ENCODE measurements at regions not wholly inside any gene's neighbourhood (a gene's known extent, or its start where the extent isn't known, plus 50 kb on each side); places are given as distances from the start of the nearest gene placed in this dataset.
"Not testable (repeated sequence)": the region's sequence is repeated elsewhere in the genome, so short reads cannot be mapped to it uniquely, and the experiment has no call there.

DNA sequence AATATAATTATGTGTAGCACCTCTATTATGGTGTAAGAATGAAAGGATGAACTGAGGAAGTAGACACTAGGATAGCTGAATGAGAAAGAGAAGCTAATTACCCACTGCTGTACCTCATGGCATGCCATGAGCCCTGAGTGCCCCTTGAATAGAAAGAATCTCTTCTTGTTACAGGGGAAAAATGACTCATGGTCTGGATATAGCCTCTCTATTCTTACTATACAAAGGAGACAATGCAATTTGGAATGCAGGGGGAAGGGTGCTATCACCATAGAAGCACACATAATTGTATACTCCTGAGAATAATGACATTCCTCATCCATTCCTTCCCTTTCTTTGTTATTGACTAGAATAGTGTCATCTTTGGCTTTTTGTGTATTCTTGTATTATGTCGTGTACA is 385.2 kb downstream of the CDH7 start:
- DNase-seq, result no peak

DNA sequence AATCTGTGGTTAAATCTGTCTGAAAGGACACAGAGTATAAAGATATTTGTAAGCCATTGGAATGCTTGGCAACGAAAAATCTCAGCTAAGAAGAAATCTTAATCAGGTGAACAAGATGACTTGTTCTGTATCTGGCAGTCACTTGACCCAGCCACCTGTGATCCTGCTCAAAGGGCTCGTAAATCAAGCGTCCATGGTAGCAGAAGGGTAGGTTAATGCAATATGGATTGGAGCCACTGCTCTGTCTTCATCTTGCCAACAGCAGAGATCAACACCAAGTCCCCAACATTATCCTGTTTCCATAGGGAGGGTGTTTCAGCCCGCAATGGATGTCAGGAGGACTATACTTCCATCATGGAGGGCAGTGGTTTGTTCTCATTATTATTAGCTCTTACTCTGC is 378.4 kb downstream of the CDH7 start:
- no peak for DNase-seq

DNA sequence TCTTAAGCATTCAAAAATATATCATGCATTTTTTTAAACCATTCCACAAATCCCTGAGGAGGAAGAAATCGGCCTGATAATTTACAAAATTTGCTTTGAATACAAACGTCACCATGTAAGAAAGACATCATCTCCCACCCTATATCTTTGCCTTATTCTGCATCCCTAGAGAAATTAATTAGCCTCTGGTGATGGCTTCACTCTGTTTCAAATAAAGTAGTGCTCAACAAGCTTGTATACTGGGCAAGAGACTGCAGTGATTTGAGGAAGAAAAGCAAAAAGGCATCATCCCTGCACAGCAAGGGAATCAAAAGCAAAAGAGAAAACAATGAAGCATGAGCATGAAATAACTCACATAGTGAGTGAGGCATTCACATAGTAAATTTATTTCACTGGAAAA is 375.5 kb downstream of the CDH7 start:
- no peak for DNase-seq

DNA sequence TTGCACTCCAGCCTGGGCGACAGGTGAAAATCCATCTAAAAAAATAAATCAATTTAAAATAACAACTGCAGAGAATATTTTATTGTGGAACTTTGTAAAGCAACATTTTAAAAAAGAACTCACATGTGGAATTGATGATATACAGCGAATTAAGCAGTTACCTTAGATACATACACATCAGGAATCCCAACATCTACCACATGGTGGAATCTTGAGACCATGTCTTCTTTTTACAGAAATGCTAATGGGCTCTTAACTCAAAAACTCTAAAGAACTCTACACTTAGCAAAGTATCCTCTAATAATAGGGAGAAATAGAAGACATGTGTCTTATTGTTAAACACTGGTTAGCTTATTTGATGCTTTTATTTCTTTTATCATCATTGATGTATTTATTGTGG is 373.6 kb downstream of the CDH7 start:
- no peak for DNase-seq

DNA sequence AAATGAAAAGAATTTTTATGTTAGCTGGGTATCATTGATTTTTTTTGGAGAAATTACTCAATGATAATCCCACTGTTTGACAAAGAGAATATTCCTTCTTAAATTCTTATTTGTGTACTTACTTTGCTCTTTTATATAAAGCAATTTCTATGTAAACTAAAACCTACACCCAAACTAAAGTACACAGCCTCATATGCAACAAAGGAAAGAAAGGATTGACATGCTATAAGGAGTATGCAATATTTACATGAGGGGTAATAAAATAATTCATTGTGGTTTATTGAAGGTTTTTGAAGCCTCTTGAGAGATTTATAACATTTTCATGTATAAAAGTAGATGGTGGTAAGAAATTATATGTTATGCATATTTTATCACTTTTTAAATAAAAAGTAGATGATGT is 368.5 kb downstream of the CDH7 start:
- DNase-seq, result no peak

DNA sequence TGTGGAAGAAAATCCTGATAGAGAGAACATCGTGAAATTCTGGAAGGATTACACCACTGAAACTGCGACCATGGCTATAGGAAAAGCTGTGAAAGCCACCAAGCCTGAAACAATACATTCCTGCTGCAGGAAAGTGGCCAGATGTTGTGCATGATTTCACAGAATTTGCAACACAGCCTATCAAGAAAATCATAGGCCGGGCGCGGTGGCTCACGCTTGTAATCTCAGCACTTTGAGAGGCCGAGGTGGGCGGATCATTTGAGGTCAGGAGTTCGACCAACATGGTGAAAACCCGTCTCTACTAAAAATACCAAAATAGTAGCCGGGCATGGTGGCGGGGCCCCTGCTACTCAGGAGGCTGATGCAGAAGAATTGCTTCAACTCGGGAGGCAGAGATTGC is 360.2 kb downstream of the CDH7 start:
- DNase-seq, result no peak

DNA sequence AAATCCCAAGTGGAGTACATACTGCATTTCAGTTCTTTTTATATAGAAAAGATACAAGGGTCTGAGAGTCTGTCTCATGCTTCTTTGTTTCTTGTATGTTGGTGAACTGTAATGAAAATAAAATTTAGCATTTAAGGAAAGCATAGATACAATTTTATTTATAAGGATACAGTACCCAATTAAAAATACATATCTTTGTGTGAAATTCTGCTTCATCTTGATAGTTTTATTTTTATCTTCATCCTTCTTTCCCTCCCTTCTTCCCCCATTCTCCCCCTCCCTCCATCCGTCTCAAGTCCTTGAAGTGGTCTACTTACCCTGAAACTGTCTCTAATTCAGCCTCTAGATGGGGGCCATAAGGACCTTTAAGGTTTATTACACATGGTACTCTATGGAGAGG is 359.8 kb downstream of the CDH7 start:
- no peak for DNase-seq

DNA sequence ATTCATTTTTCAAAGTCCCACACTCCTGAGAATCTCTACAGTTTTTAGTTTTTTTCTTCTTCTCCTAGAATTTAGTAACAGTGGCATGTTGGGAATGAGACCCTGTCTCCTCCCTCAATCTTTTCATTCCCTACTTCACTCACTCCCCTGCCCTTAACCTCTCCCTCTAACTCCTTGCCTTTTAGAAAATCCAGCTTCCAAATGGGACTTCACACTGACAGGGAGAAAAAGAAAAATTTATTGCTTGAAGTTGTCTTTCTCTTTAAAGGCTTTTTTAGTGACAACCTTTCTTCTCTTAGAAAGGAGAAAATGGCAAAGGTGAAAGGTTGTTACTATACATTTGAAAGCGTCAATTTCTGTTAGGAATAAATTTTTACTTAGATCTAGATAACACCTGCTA is 359.2 kb downstream of the CDH7 start:
- DNase-seq, result no peak

DNA sequence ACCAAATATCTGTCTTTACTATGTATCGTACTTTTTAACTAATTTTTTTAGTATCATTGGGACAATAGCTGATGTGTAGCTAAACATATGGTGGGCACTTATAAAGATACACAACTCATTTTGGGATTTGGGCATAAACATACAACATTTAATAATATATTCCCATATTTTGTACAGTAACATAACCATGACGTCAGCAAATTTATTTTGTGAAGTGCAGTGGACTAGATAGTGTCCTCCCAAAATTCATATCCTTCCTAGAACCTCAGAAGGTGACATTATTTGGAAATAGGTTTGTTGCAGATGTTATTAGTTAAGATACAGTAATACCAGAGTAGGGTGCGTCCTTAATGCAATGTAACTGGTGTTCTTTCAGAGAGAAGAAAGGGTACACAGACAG is 356.7 kb downstream of the CDH7 start:
- DNase-seq, result no peak

DNA sequence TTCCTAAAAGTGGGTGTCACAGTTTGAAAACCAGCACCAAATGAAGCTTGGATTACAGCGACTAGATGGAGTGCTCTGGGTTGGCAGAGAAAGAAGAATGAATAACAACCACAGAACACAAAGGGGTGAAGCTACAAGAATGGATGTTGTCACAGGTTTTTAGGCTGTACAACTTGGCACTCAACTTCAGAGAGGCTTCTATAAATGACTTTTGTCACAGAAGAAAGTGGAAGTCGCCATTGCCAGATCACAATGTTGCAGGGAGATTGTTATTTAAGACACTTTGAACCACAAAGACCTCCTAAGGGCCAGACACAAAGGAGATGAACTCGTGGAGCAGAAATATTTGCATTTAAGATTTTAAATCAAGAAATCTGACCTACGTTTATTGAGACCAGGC is 354.2 kb downstream of the CDH7 start:
- no peak for DNase-seq

DNA sequence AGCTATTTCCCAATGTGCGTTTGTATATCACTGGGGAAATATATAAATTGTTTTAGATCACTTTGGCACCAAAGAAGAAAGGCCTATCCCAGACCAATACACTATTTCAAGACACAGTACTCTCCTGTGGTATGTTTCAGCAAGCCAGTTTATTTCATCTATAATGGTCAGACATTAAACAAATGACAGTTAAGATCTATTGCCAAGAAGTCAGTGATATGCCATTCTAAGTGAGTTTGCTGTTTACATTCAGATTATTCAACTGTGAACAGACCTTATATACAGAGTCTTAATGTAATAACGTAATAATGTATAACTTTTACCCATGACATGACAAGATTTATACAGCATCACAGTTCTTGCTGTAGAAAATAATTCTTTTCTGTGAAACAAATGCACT is 352.7 kb downstream of the CDH7 start:
- DNase-seq, result no peak

DNA sequence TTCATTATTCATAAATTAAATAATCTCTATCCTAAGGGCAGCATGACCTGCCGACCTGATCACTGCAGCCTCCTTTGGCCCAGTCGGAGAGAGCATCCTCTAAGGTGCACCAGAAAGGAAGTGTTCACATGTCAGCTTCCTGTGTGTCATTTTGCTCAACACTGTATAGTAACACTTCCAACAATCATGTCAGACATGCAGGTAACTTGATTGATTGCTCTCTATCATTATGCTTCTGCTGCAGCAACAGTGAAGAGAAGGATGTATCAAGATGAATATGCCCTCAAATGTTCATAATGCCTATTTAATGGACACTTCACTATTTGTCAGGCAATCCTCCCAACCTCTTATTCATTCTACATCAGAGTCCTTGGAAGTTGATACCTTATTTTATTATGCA is 332.3 kb downstream of the CDH7 start:
- DNase-seq, result no peak

DNA sequence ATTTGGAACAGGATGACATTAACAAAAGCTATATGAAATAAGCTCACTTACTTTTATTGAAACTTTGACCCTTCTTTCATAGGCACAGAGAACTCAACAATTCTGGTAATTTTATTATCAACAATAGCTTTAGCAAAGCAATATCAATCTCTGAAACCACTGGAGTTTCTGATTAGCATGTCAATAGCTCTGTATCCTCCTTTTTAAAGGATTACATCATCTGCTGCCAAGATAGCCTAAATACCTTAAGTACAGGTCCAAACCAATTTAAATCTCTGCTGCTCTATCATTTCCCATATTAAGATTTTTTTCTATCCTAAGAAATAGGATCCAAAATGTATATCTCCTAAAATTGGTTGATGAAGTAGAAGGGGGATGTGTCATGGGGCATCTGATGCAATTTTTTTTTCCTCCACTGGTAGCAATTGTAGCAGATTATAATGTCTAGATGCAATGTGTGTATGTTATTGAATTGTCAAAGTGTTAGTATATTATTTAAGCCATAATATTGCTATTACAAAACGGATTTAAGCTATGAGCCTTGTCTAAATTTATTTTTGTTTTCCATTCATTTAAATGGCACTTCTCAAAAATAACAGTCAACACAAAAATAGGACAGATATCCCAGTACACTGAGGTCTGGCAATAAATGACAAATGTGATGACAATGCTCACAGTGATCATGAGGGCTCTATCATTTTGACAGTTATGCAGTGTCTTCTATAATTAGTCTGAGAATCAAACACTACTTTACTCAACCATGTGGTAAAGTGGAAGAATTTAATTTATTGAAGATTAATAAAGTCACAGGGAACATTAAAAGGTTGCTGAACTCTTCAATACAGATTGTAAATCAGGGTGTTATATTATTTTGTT is 328.4 kb downstream of the CDH7 start:
- DNase-seq, result no peak

DNA sequence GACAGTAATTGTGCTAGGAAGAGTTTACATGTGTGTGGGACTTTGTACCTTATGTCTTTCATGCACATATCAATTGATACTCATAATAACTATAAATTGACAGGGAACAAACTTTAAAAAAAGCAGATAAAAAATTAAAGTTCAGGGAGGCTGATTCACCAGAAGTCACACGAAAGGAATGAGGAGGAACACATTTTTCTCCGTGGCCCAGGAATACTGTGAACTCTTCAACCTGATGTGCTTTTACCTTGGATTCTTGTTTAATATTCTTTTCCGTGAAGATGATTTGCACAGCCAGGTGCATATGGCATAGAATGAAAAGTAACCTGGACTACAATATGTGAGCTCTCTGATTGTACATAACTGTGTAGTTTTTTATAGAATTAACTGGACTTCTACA is 326.3 kb downstream of the CDH7 start:
- no peak for DNase-seq

DNA sequence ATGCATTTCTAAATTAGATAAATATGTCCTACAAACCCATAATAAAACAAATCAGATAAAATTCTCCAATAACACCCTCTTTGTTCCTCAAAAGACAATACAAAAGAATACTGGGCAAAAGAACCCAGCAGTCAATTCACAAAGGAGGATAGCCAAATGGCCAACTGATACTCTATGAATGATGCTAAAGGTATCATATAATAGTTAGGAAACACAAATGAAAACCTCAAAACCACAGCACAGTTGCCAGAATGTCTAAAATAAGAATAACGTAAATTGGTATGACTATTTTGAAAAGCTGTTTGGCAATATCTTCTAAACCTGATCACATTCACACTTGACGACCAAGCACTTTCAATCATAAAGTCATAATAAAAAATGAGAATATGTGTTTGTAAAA is 315.4 kb downstream of the CDH7 start:
- DNase-seq, result no peak

DNA sequence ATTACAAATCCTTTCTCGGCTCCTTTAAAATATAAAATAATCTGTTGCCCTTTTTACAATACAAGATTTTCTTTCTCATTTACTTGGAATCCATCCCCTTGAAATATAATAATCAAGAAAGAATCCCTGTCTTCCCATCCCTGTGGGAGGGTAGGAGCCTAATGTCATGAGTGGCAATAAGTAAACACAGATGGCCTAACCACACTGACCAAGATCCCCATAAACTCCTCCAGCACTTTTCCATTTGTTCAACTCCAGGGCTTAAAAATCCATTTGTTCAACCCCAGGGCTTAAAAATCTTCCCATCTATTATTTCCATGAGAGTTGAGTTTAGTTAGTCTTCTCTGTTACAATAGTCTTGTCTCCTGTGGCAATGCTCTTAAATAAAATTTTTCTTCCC is 297.6 kb downstream of the CDH7 start:
- DNase-seq, result no peak

DNA sequence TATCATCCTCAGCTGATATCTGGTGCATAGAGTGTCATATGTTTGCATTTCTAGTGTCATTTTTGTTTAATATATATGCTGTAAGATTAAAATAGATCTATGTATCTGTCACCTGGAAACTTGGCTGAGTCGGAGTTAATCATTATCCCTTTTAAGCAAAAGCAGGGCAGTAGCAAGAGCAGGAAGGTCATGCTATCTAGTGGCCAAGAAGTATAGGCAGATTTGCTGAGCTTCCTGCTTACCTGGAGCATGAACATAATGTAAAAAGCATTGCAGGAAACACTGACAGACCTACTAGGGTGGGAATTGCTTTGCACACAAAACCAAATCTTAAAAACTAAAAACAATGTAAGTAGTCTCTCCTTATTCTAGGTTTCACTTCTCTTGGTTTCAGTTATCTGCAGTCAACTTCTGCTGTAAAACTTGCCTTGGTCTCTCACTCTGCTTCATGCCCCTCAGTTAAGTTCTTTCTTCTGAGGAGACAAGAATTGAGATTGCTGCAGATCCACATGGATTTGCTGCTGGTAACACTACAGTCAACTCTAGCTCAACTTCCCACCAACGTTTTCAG is 295.3 kb downstream of the CDH7 start:
- DNase-seq, result no peak

DNA sequence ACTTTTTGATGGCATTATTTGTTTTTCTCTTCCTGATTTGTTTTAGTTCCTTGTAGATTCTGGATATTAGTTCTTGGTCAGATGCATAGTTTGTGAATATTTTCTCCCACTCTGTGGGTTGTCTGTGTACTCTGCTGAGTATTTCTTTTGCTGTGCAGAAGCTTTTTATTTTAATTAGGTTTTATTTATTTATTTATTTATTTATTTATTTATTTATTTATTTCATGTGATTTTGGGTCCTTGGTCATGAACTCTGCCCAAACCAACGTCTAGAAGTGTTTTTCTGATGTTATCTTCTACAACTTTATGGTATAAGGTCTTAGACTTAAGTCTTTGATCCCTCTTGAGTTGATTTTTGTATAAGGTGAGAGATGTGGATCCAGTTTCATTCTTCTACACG is 292.2 kb downstream of the CDH7 start:
- DNase-seq, result no peak

DNA sequence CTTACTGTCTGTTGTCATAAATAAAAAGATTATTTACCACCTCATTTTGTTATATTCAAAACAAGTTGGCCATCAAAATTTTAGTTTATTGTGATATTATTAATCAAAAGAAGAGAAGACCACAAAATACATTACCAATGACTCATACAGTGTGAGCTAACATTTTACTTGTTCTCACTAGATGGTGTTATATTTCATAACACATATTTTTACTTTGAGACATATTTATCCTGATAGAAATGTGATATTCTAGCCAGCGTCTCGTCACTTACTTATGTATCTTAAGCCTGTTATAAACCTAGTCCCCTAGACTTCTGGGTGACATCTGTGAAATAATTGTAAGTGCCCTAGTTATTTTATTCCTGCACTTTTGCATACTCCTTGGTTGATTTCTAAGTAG is 263.2 kb downstream of the CDH7 start:
- no peak for DNase-seq

DNA sequence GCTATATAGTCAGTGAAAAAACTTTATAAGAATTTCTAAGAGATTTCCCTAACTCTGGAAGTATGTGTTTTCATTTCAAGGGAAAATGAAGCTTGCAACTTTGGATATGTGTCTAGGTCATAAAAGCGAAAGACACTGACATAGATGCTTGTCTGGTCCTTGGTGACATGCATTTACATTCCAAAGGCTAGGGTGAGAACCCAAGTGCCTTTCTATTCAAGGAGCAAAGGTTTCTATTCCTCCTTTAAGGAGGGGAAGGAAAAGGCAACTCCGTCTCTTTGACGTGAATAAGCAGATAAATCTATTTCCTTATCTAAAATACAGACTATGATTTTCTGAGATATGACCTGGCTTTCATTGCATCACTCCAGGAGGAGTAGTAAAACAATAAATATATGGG is 261.1 kb downstream of the CDH7 start:
- no peak for DNase-seq

DNA sequence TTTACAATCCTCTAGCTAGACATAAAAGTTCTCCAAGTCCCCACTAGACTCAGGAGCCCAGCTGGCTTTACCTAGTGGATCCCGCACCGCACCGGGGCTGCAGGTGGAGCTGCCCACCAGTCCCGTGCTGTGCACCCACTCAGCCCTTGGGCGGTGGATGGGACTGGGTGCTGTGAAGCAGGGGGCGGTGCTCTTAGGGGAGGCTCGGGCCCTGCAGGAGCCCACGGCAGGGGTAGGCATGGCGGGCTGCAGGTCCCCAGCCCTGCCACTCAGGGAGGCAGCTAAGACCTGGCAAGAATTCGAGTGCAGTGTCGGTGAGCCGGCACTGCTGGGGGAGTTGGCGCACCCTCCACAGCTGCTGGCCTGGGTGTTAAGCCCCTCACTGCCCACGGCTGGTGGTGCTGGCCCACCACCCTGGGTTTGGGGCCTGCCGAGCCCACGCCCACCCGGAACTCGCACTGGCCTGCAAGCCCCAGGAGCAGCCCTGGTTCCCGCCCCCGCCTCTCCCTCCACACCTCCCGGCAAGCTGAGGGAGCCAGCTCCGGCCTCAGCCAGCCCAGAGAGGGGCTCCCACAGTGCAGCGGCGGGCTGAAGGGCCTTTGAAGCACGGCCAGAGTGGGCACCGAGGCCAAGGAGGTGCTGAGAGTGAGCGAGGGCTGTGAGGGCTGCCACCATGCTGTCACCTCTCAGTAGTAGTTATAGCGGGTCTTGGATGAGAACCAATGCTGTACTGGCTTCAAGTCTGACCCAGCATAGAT is 255.2 kb downstream of the CDH7 start:
- DNase-seq, result no peak

DNA sequence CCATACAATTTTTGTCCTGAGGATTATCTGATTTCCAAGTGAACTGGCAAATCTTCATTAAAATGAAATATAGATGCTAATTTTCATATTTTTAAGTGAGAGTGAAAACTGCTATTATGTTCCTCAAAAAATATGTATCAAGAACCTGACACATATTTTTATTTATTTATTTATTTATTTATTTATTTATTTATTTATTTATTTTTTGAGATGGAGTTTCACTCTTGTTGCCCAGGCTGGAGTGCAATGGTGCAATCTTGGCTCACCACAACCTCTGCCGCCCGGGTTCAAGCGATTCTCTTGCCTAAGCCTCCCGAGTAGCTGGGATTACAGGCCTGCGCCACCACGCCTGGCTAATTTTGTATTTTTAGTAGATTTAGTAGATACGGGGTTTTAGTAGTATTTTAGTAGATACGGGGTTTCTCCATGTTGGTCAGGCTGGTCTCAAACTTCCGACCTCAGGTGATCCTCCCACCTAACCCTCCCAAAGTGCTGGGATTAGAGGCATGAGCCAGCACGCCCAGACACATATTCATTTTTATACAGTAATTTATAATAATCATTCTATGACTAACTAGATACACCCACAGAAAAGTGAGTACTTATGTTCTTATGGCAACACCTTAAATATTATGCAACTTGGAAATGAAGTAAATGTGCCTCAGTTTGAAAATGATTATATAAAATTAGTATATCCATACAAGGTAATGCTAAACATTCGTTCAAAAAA is 248.3 kb downstream of the CDH7 start:
- DNase-seq, result not testable (repeated sequence)

DNA sequence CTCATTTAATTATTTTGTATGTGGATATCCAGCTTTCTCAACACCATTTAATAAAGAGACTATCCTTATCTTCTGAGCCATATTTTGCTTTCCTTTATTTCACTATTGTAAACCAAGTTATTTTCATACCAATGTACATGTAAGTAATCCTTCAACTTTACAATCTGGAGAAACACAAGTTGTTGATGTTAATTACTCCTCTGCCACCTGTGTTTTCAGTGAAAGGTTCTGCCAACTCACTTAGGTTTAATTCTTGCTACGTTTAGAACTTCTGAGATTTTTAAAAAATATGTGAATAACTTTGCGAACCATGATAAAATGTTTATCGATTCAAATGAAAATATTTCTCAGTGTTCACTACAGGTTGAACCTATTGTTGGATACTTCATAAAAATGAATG is 244.4 kb downstream of the CDH7 start:
- DNase-seq, result no peak

DNA sequence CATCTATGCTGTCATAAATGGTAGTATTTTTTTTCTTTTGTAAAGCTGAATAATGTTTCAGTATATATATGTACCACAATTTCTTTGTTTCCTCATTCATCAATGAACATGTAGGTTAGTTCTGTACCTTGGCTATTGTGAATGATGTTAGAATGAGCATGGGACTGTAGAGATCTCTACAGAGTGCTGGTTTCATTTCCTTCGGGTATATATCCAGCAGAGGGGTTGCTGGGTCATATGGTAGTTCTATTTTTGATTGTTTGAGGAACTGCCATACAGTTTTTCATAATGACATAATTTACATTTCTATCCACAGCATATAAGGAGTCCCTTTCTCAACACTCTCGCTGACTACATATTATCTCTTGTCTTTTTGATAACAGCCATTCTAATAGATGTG is 243.5 kb downstream of the CDH7 start:
- DNase-seq, result no peak
